ENCODE measurements at regions not wholly inside any gene's neighbourhood (a gene's known extent, or its start where the extent isn't known, plus 50 kb on each side); places are given as distances from the start of the nearest gene placed in this dataset.

GRCh38 chr7:81135324-81135723, 216.5 kb upstream of the SEMA3C start:
- DNase-seq (ENCODE audit: extremely low read depth, insufficient read length) = no peak
- Histone ChIP-seq H3K36me3 (ENCODE audit: control insufficient read depth, insufficient read depth, low read length) (no peaks in the 10 kb centered on the region), H3K27me3 (replicated peaks; ENCODE audit: control insufficient read depth, insufficient read depth, low read length) (no peaks in the 10 kb centered on the region), H3K4me3 (replicated peaks; ENCODE audit: low read depth, low read length) (no peak overlapping the region)
- no peak for TF ChIP-seq CTCF (IDR thresholded peaks at IDR 0.05; ENCODE audit: insufficient read depth, low read length, poor library complexity, severe bottlenecking)

GRCh38 chr7:81128011-81128410, 209.2 kb upstream of the SEMA3C start:
- DNase-seq (ENCODE audit: extremely low read depth, insufficient read length) = no peak
- TF ChIP-seq CTCF (IDR thresholded peaks at IDR 0.05; ENCODE audit: insufficient read depth, low read length, poor library complexity, severe bottlenecking) = no peak
- Histone ChIP-seq H3K36me3 (ENCODE audit: control insufficient read depth, insufficient read depth, low read length) (no peaks in the 10 kb centered on the region), H3K4me3 (replicated peaks; ENCODE audit: low read depth, low read length) (no peak overlapping the region), H3K27me3 (replicated peaks; ENCODE audit: control insufficient read depth, insufficient read depth, low read length) (no peaks in the 10 kb centered on the region)

GRCh38 chr7:81120803-81121202, 202.0 kb upstream of the SEMA3C start:
- no peaks in the 10 kb centered on the region for H3K36me3 ChIP-seq (ENCODE audit: control insufficient read depth, insufficient read depth, low read length)
- no peak overlapping the region for H3K4me3 ChIP-seq (replicated peaks; ENCODE audit: low read depth, low read length)
- TF ChIP-seq CTCF (IDR thresholded peaks at IDR 0.05; ENCODE audit: insufficient read depth, low read length, poor library complexity, severe bottlenecking) = no peak
- H3K27me3 ChIP-seq (replicated peaks; ENCODE audit: control insufficient read depth, insufficient read depth, low read length) = no peaks in the 10 kb centered on the region
- no peak for DNase-seq (ENCODE audit: extremely low read depth, insufficient read length)

- H3K27me3 ChIP-seq (replicated peaks; ENCODE audit: control insufficient read depth, insufficient read depth, low read length) = no peaks in the 10 kb centered on the region
- DNase-seq (ENCODE audit: extremely low read depth, insufficient read length) = no peak
These were observed 201.3 kb upstream of the SEMA3C start for GRCh38 chr7:81120111-81120510.

GRCh38 chr7:81114633-81115032, 195.8 kb upstream of the SEMA3C start:
- no peaks in the 10 kb centered on the region for H3K36me3 ChIP-seq (ENCODE audit: control insufficient read depth, insufficient read depth, low read length)
- TF ChIP-seq CTCF (IDR thresholded peaks at IDR 0.05; ENCODE audit: insufficient read depth, low read length, poor library complexity, severe bottlenecking) = no peak
- H3K4me3 ChIP-seq (replicated peaks; ENCODE audit: low read depth, low read length) = no peak overlapping the region

More at GRCh38 chr7:81120111-81120510, 201.3 kb upstream of the SEMA3C start:
- H3K36me3 ChIP-seq (ENCODE audit: control insufficient read depth, insufficient read depth, low read length) = no peaks in the 10 kb centered on the region
- no peak overlapping the region for H3K4me3 ChIP-seq (replicated peaks; ENCODE audit: low read depth, low read length)
- no peak for TF ChIP-seq CTCF (IDR thresholded peaks at IDR 0.05; ENCODE audit: insufficient read depth, low read length, poor library complexity, severe bottlenecking)

GRCh38 chr7:81112731-81113130, 193.9 kb upstream of the SEMA3C start:
- no peak for DNase-seq (ENCODE audit: extremely low read depth, insufficient read length)
- H3K36me3 ChIP-seq (ENCODE audit: control insufficient read depth, insufficient read depth, low read length) = no peaks in the 10 kb centered on the region
- TF ChIP-seq CTCF (IDR thresholded peaks at IDR 0.05; ENCODE audit: insufficient read depth, low read length, poor library complexity, severe bottlenecking) = no peak
- no peaks in the 10 kb centered on the region for H3K27me3 ChIP-seq (replicated peaks; ENCODE audit: control insufficient read depth, insufficient read depth, low read length)
- no peak overlapping the region for H3K4me3 ChIP-seq (replicated peaks; ENCODE audit: low read depth, low read length)

More at GRCh38 chr7:81114633-81115032, 195.8 kb upstream of the SEMA3C start:
- DNase-seq (ENCODE audit: extremely low read depth, insufficient read length) = no peak
- H3K27me3 ChIP-seq (replicated peaks; ENCODE audit: control insufficient read depth, insufficient read depth, low read length) = no peaks in the 10 kb centered on the region

Data from GM06990 (cell line).